K562 (cell line): ENCODE measurements at regions not wholly inside any gene's neighbourhood (a gene's known extent, or its start where the extent isn't known, plus 50 kb on each side); places are given as distances from the start of the nearest gene placed in this dataset.
A peak's percentile ranks its signal among the peaks of the same experiment; 100 is the strongest.

Source experiments
- CBFA2T2 ChIP-seq: fragments of 450-650 bp; conservative IDR thresholded peaks from 2 replicates; pipeline ENCODE4 v1.6.1; 2017; ENCODE audit warnings: mild to moderate bottlenecking
- CBFA2T3 ChIP-seq: fragments of 450-650 bp; IDR thresholded peaks from 2 replicates; pipeline ENCODE4 v1.6.1; 2017
- DACH1 ChIP-seq: fragments of 450-650 bp; IDR thresholded peaks from 2 replicates; pipeline ENCODE4 v1.6.1; 2018; ENCODE audit not compliant: partially characterized antibody
- ESRRA ChIP-seq: fragments of 450-650 bp; IDR thresholded peaks from 2 replicates; pipeline ENCODE4 v1.6.1; 2014; ENCODE audit warnings: low read depth, mild to moderate bottlenecking, moderate library complexity, borderline replicate concordance
- ETV1 ChIP-seq: fragments of 450-650 bp; conservative IDR thresholded peaks from 2 replicates; pipeline ENCODE4 v1.6.1; 2016; ENCODE audit warnings: missing genetic modification characterization, control low read depth, low read depth, missing compliant biosample characterization
- FOXA3 ChIP-seq, 2 experiments: fragments of 450-650 bp in 1 of 2; sonication (generic) in 1 of 2; formaldehyde crosslinking; IDR thresholded peaks in 1 of 2; conservative IDR thresholded peaks in 1 of 2; 2 replicates each; pipeline versions ENCODE4 v1.4.0 to v1.8.0; 2020 to 2022; ENCODE audit warnings: mild to moderate bottlenecking in 2 of 2, missing genetic modification reagents in 1 of 2
- HMGN3 ChIP-seq: IDR thresholded peaks from 2 replicates; pipeline ENCODE4 v1.6.1; 2011; ENCODE audit warnings: borderline replicate concordance, low read depth, mild to moderate bottlenecking, mixed read lengths, low read length; ENCODE audit not compliant: insufficient read length; ENCODE audit errors: extremely low read depth
- KDM1A ChIP-seq, 2 experiments: fragments of 450-650 bp; IDR thresholded peaks; 2 replicates each; pipeline ENCODE4 v1.6.1; 2016; ENCODE audit warnings: mild to moderate bottlenecking in 2 of 2
- MTA2 ChIP-seq: fragments of 450-650 bp; IDR thresholded peaks from 2 replicates; pipeline ENCODE4 v1.6.1; 2016; ENCODE audit warnings: low read depth
- NFIC ChIP-seq: fragments of 450-650 bp; IDR thresholded peaks from 2 replicates; pipeline ENCODE4 v1.6.1; 2017; ENCODE audit warnings: mild to moderate bottlenecking, inconsistent platforms
- NRF1 ChIP-seq, 2 experiments: fragments of 450-650 bp; IDR thresholded peaks in 1 of 2; conservative IDR thresholded peaks in 1 of 2; 2 replicates each; pipeline ENCODE4 v1.6.1; 2014; ENCODE audit warnings: mild to moderate bottlenecking in 2 of 2
- PKNOX1 ChIP-seq: fragments of 450-650 bp; IDR thresholded peaks from 2 replicates; pipeline ENCODE4 v1.6.1; 2016
- PML ChIP-seq: IDR thresholded peaks from 2 replicates; pipeline ENCODE4 v1.6.1; 2012; ENCODE audit warnings: low read length, inconsistent platforms
- TAL1 ChIP-seq: fragments of 450-650 bp; IDR thresholded peaks from 2 replicates; pipeline ENCODE4 v1.6.1; 2016; ENCODE audit warnings: mild to moderate bottlenecking
- TCF3 ChIP-seq: sonication (generic); formaldehyde crosslinking; IDR thresholded peaks from 2 replicates; pipeline ENCODE4 v1.4.0; 2020; ENCODE audit warnings: mild to moderate bottlenecking, missing genetic modification reagents
- VEZF1 ChIP-seq: fragments of 200-800 bp; sonication (Bioruptor generic); IDR thresholded peaks from 2 replicates; pipeline ENCODE4 v1.6.1; 2017; ENCODE audit warnings: missing genetic modification characterization, missing compliant biosample characterization
- ZNF584 ChIP-seq: fragments of 200-800 bp; sonication (Bioruptor generic); IDR thresholded peaks from 2 replicates; pipeline ENCODE4 v1.6.1; 2016; ENCODE audit warnings: low read depth, mild to moderate bottlenecking, missing genetic modification characterization, missing compliant biosample characterization
- ZNF644 ChIP-seq: fragments of 200-800 bp; sonication (Bioruptor generic); IDR thresholded peaks from 2 replicates; pipeline ENCODE4 v1.6.1; 2016; ENCODE audit warnings: low read depth, missing genetic modification characterization, missing compliant biosample characterization
- TF ChIP-seq, protein P1 (sequence below), 2 experiments: IDR thresholded peaks in 1 of 2; conservative IDR thresholded peaks in 1 of 2; 2 replicates each; pipeline ENCODE4 v1.6.1; 2016; ENCODE audit warnings: low read depth in 2 of 2, mild to moderate bottlenecking in 1 of 2, missing compliant biosample characterization in 1 of 2, missing genetic modification characterization in 1 of 2, moderate library complexity in 1 of 2
- TF ChIP-seq, protein P2 (sequence below), 2 experiments: fragments of 450-650 bp; IDR thresholded peaks; 2 replicates each; pipeline ENCODE4 v1.6.1; 2016

- TF ChIP-seq, protein P1, sequence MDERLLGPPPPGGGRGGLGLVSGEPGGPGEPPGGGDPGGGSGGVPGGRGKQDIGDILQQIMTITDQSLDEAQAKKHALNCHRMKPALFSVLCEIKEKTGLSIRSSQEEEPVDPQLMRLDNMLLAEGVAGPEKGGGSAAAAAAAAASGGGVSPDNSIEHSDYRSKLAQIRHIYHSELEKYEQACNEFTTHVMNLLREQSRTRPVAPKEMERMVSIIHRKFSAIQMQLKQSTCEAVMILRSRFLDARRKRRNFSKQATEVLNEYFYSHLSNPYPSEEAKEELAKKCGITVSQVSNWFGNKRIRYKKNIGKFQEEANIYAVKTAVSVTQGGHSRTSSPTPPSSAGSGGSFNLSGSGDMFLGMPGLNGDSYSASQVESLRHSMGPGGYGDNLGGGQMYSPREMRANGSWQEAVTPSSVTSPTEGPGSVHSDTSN (CRISPR knock-in tag; IDR thresholded peaks at IDR 0.05; ENCODE audit: low read depth): no peak
- TF ChIP-seq, protein P1 (tag; conservative IDR thresholded peaks at IDR 0.05; ENCODE audit: low read depth): peak; percentile 96
- TF ChIP-seq NRF1 (conservative IDR thresholded peaks at IDR 0.05 in 1 of 2, IDR thresholded peaks at IDR 0.05 in 1 of 2) (no peak), ZNF584 (0 out of 2 replicates have a peak, but pooled peaks have one; percentile 38), VEZF1 (CRISPR knock-in tag) (0 out of 2 replicates have a peak, but pooled peaks have one; percentile 29), DACH1 (peak; percentile 67), PML (peak; percentile 35; the same call in 1 of the 2 replicates), PKNOX1 (peak; percentile 87), TCF3 (CRISPR knock-in tag) (peak; percentile 55), ESRRA (peak; percentile 74; the same call in 1 of the 2 replicates), CBFA2T3 (peak; percentile 91), FOXA3 (CRISPR knock-in tag; conservative IDR thresholded peaks at IDR 0.05 in 1 of 2, IDR thresholded peaks at IDR 0.05 in 1 of 2) (peak in 1 of 2 experiments; percentile 68; a peak in 2 of 4 replicates), NFIC (peak; percentile 64), ETV1 (tag) (peak; percentile 21; the same call in 1 of the 2 replicates), KDM1A (IDR thresholded peaks at IDR 0.05) (peak; percentile 93 to 96), CBFA2T2 (peak; percentile 87), ZNF644 (peak; percentile 65; the same call in 1 of the 2 replicates), MTA2 (peak; percentile 35; the same call in 1 of the 2 replicates), HMGN3 (no peak), TAL1 (peak; percentile 78)
- TF ChIP-seq, protein P2, sequence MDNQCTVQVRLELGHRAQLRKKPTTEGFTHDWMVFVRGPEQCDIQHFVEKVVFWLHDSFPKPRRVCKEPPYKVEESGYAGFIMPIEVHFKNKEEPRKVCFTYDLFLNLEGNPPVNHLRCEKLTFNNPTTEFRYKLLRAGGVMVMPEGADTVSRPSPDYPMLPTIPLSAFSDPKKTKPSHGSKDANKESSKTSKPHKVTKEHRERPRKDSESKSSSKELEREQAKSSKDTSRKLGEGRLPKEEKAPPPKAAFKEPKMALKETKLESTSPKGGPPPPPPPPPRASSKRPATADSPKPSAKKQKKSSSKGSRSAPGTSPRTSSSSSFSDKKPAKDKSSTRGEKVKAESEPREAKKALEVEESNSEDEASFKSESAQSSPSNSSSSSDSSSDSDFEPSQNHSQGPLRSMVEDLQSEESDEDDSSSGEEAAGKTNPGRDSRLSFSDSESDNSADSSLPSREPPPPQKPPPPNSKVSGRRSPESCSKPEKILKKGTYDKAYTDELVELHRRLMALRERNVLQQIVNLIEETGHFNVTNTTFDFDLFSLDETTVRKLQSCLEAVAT (IDR thresholded peaks at IDR 0.05): peak in 1 of 2 experiments; percentile 43; a peak in 1 of 4 replicates
Measured at GRCh38 chr17:33506889-33507650, 214.0 kb upstream of the ASIC2 start (continued).
